Endothelial cell of umbilical vein (primary cell): ENCODE measurements at regions not wholly inside any gene's neighbourhood (a gene's known extent, or its start where the extent isn't known, plus 50 kb on each side); places are given as distances from the start of the nearest gene placed in this dataset.

Experiments
- BruUV-seq: library from RNA; stranded (reverse); fragments of 400-500 nt; replicated peaks from 2 replicates; lab custom pipeline; 2021; lab: Mats Ljungman, UMichigan
- CTCF ChIA-PET: fragments of 300-600, 350-600 bp; sonication (Branson Sonifier 250); formaldehyde crosslinking; loops from one replicate; lab custom pipeline; 2021; ENCODE audit warnings: antibody characterized with exemption, inconsistent platforms; lab: Charles Lee
- POLR2A ChIA-PET: fragments of 300-600, 350-600 bp; sonication (Branson Sonifier 250); formaldehyde crosslinking; loops from one replicate; lab custom pipeline; 2021; ENCODE audit warnings: antibody characterized with exemption, inconsistent platforms; lab: Charles Lee
- DNase-seq: peaks from one replicate; pipeline ENCODE4 v3.0.0-alpha.2; 2011; ENCODE audit warnings: low read depth, low spot score
- FAIRE-seq: peaks from 2 replicates; lab custom pipeline; 2011; peaks lifted over from hg19 to GRCh38; lab: Jason Lieb, UNC
- H2AFZ ChIP-seq: 2 replicates; pipeline ENCODE4 v1.6.0; 2012; ENCODE audit warnings: low read depth, low read length, control low read depth, inconsistent platforms
- H3K27ac ChIP-seq: 2 replicates; pipeline ENCODE4 v1.5.1; 2011; ENCODE audit warnings: low read depth, mild to moderate bottlenecking, control low read depth, low read length, moderate library complexity; ENCODE audit not compliant: insufficient read depth
- H3K27me3 ChIP-seq, 2 experiments: 2 replicates each; pipeline versions ENCODE4 v1.6.0 to v1.6.1; 2011; ENCODE audit warnings: low read length in 2 of 2, mixed read lengths in 1 of 2; ENCODE audit not compliant: control insufficient read depth in 2 of 2, insufficient read depth in 2 of 2
- H3K36me3 ChIP-seq, 2 experiments: 2 replicates in 1 of 2; 3 replicates in 1 of 2; pipeline ENCODE4 v1.5.1; 2011; ENCODE audit warnings: low read length in 2 of 2, mild to moderate bottlenecking in 1 of 2, moderate library complexity in 1 of 2; ENCODE audit not compliant: control insufficient read depth in 2 of 2, insufficient read depth in 2 of 2; ENCODE audit errors: extremely low read depth in 1 of 2
- H3K4me1 ChIP-seq: 3 replicates; pipeline ENCODE4 v1.5.1; 2011; ENCODE audit warnings: mild to moderate bottlenecking, low read length; ENCODE audit not compliant: control insufficient read depth, insufficient read depth; ENCODE audit errors: extremely low read depth
- H3K4me2 ChIP-seq: 2 replicates; pipeline ENCODE4 v1.6.1; 2011; ENCODE audit warnings: low read length, control low read depth, mixed read lengths; ENCODE audit not compliant: insufficient read depth
- H3K4me3 ChIP-seq, 3 experiments: fragments of 200-600 bp in 1 of 3; sonication (generic), shearing (Covaris generic) in 1 of 3; replicated peaks in 1 of 3; 2 replicates each; pipeline ENCODE4 v1.5.1; 2011 to 2016; ENCODE audit warnings: control low read depth in 3 of 3, low read length in 3 of 3, mild to moderate bottlenecking in 2 of 3, inconsistent platforms in 1 of 3, low read depth in 1 of 3, moderate library complexity in 1 of 3; ENCODE audit not compliant: insufficient read depth in 1 of 3
- H3K79me2 ChIP-seq: 2 replicates; pipeline ENCODE4 v1.6.0; 2012; ENCODE audit warnings: low read length, inconsistent platforms; ENCODE audit not compliant: control insufficient read depth, insufficient read depth
- H3K9ac ChIP-seq: replicated peaks from 2 replicates; pipeline ENCODE3; 2011; ENCODE audit warnings: low read length, control low read depth; ENCODE audit not compliant: insufficient read depth; ENCODE audit errors: extremely low read depth
- H3K9me1 ChIP-seq: replicated peaks from 3 replicates; pipeline ENCODE4 v1.6.0; 2011; ENCODE audit warnings: mild to moderate bottlenecking, low read length; ENCODE audit not compliant: control insufficient read depth, insufficient read depth; ENCODE audit errors: extremely low read depth
- H3K9me3 ChIP-seq: replicated peaks from 2 replicates; pipeline ENCODE4 v1.5.1; 2012; ENCODE audit warnings: low read length, inconsistent platforms; ENCODE audit not compliant: control insufficient read depth, insufficient read depth
- H4K20me1 ChIP-seq: replicated peaks from 2 replicates; pipeline ENCODE3; 2011; ENCODE audit warnings: mild to moderate bottlenecking, low read length; ENCODE audit not compliant: control insufficient read depth, insufficient read depth; ENCODE audit errors: extremely low read depth
- EZH2 ChIP-seq: IDR thresholded peaks from 2 replicates; pipeline ENCODE4 v1.6.1; 2012; ENCODE audit warnings: borderline replicate concordance, low read depth, mild to moderate bottlenecking, moderate library complexity, low read length, inconsistent platforms; ENCODE audit not compliant: severe bottlenecking
- FOS ChIP-seq: IDR thresholded peaks from 2 replicates; pipeline ENCODE4 v1.6.1; 2011; ENCODE audit warnings: mild to moderate bottlenecking, low read length, moderate library complexity, borderline replicate concordance; ENCODE audit not compliant: insufficient read depth
- GATA2 ChIP-seq: IDR thresholded peaks from 2 replicates; pipeline ENCODE4 v1.7.0; 2011; ENCODE audit warnings: low read depth, mild to moderate bottlenecking, moderate library complexity, mixed read lengths, low read length; ENCODE audit not compliant: insufficient read length, insufficient read depth
- JUN ChIP-seq: IDR thresholded peaks from 2 replicates; pipeline ENCODE4 v1.6.1; 2011; ENCODE audit warnings: borderline replicate concordance, low read depth; ENCODE audit not compliant: insufficient read length, insufficient read depth
- MYC ChIP-seq: IDR thresholded peaks from one replicate; pipeline ENCODE4 v1.6.1; 2011; ENCODE audit warnings: mild to moderate bottlenecking, low read depth, low read length
- POLR2A ChIP-seq: IDR thresholded peaks from 2 replicates; pipeline ENCODE4 v1.6.1; 2012; ENCODE audit warnings: low read depth, mild to moderate bottlenecking, control low read depth, low read length
- POLR2AphosphoS5 ChIP-seq: IDR thresholded peaks from 2 replicates; pipeline ENCODE4 v1.6.1; 2012; ENCODE audit warnings: low read depth, mild to moderate bottlenecking, control low read depth, low read length, moderate library complexity; ENCODE audit not compliant: insufficient read depth
- dilution Hi-C: fragments of 300-500 bp; cut with MboI; formaldehyde crosslinking; loops from one replicate; pipeline ENCODE4 v1.15.0; 2019; ENCODE audit warnings: low sequenced_read_pairs; ENCODE audit not compliant: extremely low pct_ligation_motif_present
- intact Hi-C: fragments of 100-400 bp; cut with micrococcal nuclease; formaldehyde crosslinking; loops from one replicate; pipeline ENCODE4 v1.10.0; 2022
- TF ChIP-seq, protein P1 (sequence below): IDR thresholded peaks from 2 replicates; pipeline ENCODE4 v1.6.1; 2011; ENCODE audit not compliant: insufficient read depth, insufficient read length
- TF ChIP-seq, protein P2 (sequence below), 2 donors: IDR thresholded peaks; 1 replicate in 1 of 2; 2 replicates in 1 of 2; pipeline ENCODE4 v1.5.1; 2011; ENCODE audit warnings: low read length in 2 of 2, mild to moderate bottlenecking in 2 of 2, moderate library complexity in 2 of 2, control low read depth in 1 of 2, inconsistent platforms in 1 of 2, low read depth in 1 of 2; ENCODE audit not compliant: insufficient read depth in 1 of 2; ENCODE audit errors: extremely low read depth in 1 of 2

DNA sequence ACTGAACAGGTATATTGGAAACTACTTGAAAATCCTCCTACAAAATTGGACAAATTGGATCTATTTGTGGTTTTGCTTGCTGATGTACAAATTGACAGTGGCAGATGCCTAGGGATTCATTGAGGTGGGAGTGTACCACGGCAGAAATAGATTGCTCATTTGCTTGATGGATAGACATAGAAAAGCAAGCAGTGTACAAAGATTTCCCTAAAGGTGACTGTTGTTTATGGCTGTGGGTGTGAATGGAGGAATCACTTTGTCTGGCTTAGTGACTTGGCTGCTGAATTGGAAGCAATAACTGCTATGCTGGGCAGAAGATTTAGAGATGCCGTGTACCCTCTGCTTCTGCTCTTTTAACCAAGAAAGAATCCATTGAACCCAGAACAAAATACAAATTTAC is 191.0 kb upstream of the GRID2 start:
- POLR2A ChIA-PET = no interaction called here

More for the DNA sequence above, 191.0 kb upstream of the GRID2 start:
- dilution Hi-C loops (no loop called here), intact Hi-C loops (no loop called here)
- TF ChIP-seq JUN (no peak), FOS (no peak), MYC (no peak), EZH2 (no peak), POLR2AphosphoS5 (no peak), POLR2A (no peak), GATA2 (no peak)
- TF ChIP-seq, protein P1, sequence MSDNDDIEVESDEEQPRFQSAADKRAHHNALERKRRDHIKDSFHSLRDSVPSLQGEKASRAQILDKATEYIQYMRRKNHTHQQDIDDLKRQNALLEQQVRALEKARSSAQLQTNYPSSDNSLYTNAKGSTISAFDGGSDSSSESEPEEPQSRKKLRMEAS = no peak
- TF ChIP-seq, protein P2, sequence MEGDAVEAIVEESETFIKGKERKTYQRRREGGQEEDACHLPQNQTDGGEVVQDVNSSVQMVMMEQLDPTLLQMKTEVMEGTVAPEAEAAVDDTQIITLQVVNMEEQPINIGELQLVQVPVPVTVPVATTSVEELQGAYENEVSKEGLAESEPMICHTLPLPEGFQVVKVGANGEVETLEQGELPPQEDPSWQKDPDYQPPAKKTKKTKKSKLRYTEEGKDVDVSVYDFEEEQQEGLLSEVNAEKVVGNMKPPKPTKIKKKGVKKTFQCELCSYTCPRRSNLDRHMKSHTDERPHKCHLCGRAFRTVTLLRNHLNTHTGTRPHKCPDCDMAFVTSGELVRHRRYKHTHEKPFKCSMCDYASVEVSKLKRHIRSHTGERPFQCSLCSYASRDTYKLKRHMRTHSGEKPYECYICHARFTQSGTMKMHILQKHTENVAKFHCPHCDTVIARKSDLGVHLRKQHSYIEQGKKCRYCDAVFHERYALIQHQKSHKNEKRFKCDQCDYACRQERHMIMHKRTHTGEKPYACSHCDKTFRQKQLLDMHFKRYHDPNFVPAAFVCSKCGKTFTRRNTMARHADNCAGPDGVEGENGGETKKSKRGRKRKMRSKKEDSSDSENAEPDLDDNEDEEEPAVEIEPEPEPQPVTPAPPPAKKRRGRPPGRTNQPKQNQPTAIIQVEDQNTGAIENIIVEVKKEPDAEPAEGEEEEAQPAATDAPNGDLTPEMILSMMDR (IDR thresholded peaks at IDR 0.05; ENCODE audit: extremely low read depth in 1 of 2, insufficient read depth in 1 of 2, low read depth in 1 of 2, low read length in 2 of 2) = no peak
- Histone ChIP-seq H3K9me3 (no peaks in the 10 kb centered on the region), H4K20me1 (no peaks in the 10 kb centered on the region), H3K9me1 (no peaks in the 10 kb centered on the region), H3K4me1 (no peaks in the 10 kb centered on the region), H3K4me3 (no peak overlapping the region), H3K79me2 (no peaks in the 10 kb centered on the region), H3K27ac (no peak overlapping the region), H2AFZ (no peak overlapping the region), H3K9ac (no peak overlapping the region), H3K4me2 (no peak overlapping the region), H3K27me3 (no peaks in the 10 kb centered on the region), H3K36me3 (no peaks in the 10 kb centered on the region)
- FAIRE-seq (no peak), DNase-seq (no peak)
- CTCF ChIA-PET = no interaction called here
- no TSS peak for BruUV-seq
